ENCODE measurements at regions not wholly inside any gene's neighbourhood (a gene's known extent, or its start where the extent isn't known, plus 50 kb on each side); places are given as distances from the start of the nearest gene placed in this dataset.

DNA sequence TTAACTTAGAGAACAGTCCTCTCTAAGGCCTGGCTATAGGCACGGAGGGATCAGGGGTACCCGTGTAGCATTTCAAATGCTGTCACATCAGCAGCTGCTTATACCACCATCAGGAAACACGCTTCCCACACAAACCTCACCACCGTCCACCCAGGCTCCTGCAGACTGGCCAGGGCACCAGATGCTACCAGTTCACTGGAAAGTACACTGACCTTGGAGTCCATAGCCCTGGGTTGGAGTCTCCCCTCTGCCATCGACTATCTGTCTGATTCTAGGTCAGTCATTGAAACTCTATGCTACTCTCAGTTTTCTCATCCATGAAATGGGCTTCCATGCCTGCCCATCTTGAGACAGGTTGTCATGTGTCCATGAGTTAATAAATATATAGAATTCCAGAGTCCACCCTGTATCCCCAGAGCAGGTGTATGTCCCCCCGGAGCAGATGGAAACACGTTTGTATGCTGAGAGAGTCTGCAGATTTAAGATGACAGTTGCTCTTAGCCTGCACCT is 156.0 kb upstream of the SMAD3 start:
- TF ChIP-seq, protein P1, sequence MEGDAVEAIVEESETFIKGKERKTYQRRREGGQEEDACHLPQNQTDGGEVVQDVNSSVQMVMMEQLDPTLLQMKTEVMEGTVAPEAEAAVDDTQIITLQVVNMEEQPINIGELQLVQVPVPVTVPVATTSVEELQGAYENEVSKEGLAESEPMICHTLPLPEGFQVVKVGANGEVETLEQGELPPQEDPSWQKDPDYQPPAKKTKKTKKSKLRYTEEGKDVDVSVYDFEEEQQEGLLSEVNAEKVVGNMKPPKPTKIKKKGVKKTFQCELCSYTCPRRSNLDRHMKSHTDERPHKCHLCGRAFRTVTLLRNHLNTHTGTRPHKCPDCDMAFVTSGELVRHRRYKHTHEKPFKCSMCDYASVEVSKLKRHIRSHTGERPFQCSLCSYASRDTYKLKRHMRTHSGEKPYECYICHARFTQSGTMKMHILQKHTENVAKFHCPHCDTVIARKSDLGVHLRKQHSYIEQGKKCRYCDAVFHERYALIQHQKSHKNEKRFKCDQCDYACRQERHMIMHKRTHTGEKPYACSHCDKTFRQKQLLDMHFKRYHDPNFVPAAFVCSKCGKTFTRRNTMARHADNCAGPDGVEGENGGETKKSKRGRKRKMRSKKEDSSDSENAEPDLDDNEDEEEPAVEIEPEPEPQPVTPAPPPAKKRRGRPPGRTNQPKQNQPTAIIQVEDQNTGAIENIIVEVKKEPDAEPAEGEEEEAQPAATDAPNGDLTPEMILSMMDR (conservative IDR thresholded peaks at IDR 0.05), result no peak
- no peak overlapping the region for H3K4me3 Mint-ChIP-seq
- no peaks in the 10 kb centered on the region for H3K36me3 Mint-ChIP-seq (ENCODE audit: low read depth)
- no peak overlapping the region for H3K27ac Mint-ChIP-seq (ENCODE audit: unreplicated experiment)
- peaks cover 5% of the 10 kb centered on the region for H3K9me3 Mint-ChIP-seq
- H3K27me3 Mint-ChIP-seq (ENCODE audit: low read depth), result peaks cover 2% of the 10 kb centered on the region
- DNase-seq (ENCODE audit: low read depth, low spot score), result no peak
- peaks cover 27% of the 10 kb centered on the region for H3K4me1 Mint-ChIP-seq

DNA sequence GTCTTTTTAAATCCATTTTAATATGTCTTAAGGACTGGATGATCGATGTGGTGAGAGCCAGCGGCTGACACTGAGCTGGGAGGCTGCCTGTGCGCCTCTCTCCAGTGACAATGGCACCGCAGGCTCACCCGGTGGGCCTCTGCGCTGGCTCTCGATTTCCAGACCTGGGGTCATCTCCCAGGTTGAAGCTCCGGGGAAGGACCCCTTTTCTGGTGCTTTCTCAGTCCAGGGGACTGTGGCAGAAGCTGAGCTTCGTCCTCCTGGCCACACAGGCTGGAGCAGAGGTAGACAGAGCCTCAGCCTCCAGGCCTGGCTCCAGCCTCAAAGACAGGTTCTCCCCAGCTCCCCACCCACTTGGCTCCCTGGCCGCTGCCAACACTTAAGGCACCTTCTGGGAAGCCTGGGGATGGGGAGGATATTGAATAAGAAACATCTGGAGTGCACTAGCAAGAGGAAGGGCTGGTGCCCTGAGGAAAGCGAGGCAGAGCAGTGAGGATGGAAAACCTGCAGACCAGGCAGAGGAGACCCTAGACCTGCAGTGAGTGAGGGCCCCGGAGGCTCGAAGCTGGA is 154.2 kb upstream of the SMAD3 start:
- no peak overlapping the region for H3K4me3 Mint-ChIP-seq
- no peak overlapping the region for H3K27ac Mint-ChIP-seq (ENCODE audit: unreplicated experiment)
- peaks cover 6% of the 10 kb centered on the region for H3K27me3 Mint-ChIP-seq (ENCODE audit: low read depth)
- H3K4me1 Mint-ChIP-seq, result peaks cover 27% of the 10 kb centered on the region
- no peaks in the 10 kb centered on the region for H3K36me3 Mint-ChIP-seq (ENCODE audit: low read depth)
- TF ChIP-seq, protein P1 (conservative IDR thresholded peaks at IDR 0.05), result no peak
- peaks cover 8% of the 10 kb centered on the region for H3K9me3 Mint-ChIP-seq
- DNase-seq (ENCODE audit: low read depth, low spot score), result no peak

DNA sequence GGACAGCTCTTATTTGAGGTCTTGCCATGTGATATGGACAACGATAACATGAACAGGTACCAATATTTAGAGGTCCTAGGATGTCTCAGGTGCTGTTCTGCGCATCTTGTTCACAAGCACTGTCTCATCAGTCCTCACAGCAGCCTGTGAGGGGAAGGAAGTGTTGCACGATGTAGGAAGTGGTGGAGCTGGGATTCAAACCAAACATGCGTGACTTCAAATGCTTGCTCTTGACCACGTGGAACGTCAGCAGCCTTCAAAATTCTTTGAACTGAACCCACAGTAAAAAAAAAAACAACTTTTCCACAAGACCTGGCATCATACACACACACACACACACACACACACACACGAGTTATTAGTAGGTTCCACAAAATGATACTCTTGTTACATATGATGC is 153.4 kb upstream of the SMAD3 start:
- no peak overlapping the region for H3K4me3 Mint-ChIP-seq
- H3K36me3 Mint-ChIP-seq (ENCODE audit: low read depth), result no peaks in the 10 kb centered on the region
- no peak for DNase-seq (ENCODE audit: low read depth, low spot score)

DNA sequence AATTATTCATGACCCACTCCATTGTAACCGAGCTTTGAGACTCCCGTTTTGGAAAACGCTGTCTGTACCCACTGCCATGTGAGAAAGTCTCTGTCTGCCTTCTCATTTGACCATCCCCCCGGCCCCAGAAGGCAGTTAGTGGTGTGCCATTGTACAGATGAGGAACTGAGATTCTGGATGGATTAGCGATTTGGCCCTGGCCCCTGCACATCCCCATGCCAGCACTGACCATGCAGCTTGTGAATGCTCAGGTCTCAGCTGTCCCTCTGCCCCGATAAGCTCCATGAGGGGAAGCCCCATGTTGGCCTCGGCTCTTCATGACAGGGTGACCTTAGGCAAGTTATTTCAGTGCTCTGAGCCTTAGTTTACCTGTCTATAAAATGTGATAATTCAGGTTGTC is 153.0 kb upstream of the SMAD3 start:
- H3K36me3 Mint-ChIP-seq (ENCODE audit: low read depth), result peaks cover 2% of the 10 kb centered on the region
- H3K9me3 Mint-ChIP-seq, result peaks cover 7% of the 10 kb centered on the region
- H3K4me1 Mint-ChIP-seq, result peaks cover 16% of the 10 kb centered on the region
- no peak overlapping the region for H3K4me3 Mint-ChIP-seq
- H3K27me3 Mint-ChIP-seq (ENCODE audit: low read depth), result peaks cover 6% of the 10 kb centered on the region
- TF ChIP-seq, protein P1 (conservative IDR thresholded peaks at IDR 0.05), result no peak
- DNase-seq (ENCODE audit: low read depth, low spot score), result no peak
- H3K27ac Mint-ChIP-seq (ENCODE audit: unreplicated experiment), result no peak overlapping the region

More for the DNA sequence above, 153.4 kb upstream of the SMAD3 start:
- Mint-ChIP-seq H3K27me3 (ENCODE audit: low read depth) (peaks cover 6% of the 10 kb centered on the region), H3K9me3 (peaks cover 6% of the 10 kb centered on the region), H3K4me1 (peaks cover 21% of the 10 kb centered on the region), H3K27ac (ENCODE audit: unreplicated experiment) (no peak overlapping the region)
- TF ChIP-seq, protein P1 (conservative IDR thresholded peaks at IDR 0.05), result no peak

DNA sequence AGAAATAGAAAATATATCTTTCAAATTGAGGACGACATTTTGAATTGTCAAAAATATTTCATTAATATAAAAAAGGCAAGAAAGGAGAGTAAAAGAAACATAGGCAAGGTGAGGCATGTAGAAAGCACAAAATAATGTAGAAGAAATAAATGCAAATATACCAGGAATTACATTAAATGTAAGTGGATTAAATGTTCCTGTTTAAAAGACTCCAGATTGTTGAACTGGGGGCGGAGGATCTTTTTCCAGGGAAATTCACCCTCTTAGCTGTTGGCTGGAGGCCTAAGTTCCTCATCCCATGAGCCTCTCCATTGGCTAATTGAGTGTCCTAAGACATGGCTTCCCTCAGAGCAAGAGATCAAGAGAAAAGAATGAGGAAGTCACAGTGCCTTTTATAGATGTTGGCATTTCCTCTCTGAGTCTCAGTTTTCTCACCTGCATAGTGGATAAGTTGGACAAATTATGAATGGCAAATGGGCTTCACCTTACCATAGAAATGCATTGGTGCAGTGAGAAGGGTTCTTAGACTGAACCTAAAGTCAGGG is 147.4 kb upstream of the SMAD3 start:
- Mint-ChIP-seq H3K27ac (ENCODE audit: unreplicated experiment) (no peak overlapping the region), H3K9me3 (peaks cover 10% of the 10 kb centered on the region), H3K36me3 (ENCODE audit: low read depth) (peaks cover 5% of the 10 kb centered on the region), H3K4me1 (no peaks in the 10 kb centered on the region), H3K4me3 (no peak overlapping the region), H3K27me3 (ENCODE audit: low read depth) (peaks cover 3% of the 10 kb centered on the region)
- TF ChIP-seq, protein P1 (conservative IDR thresholded peaks at IDR 0.05), result no peak
- DNase-seq (ENCODE audit: low read depth, low spot score), result no peak

Data from neural crest cell (in vitro differentiated cells).